ENCODE measurements at regions not wholly inside any gene's neighbourhood (a gene's known extent, or its start where the extent isn't known, plus 50 kb on each side); places are given as distances from the start of the nearest gene placed in this dataset.

GRCh38 chr6:4301871-4302270, 166.5 kb upstream of the ECI2 start:
- H3K27me3 ChIP-seq (ENCODE audit: control insufficient read depth in 1 of 2, insufficient read depth in 2 of 2, low read length in 1 of 2), result no peaks in the 10 kb centered on the region
- H3K4me3 ChIP-seq (ENCODE audit: low read length in 2 of 2), result no peak overlapping the region
- no peak for DNase-seq
- intact Hi-C loops (cut with DNase I), result no loop called here
- ATAC-seq (ENCODE audit: low FRiP score), result no peak
- H3K27ac ChIP-seq (ENCODE audit: low read depth in 1 of 2, low read length in 2 of 2), result no peak overlapping the region
- 52 to 57% methylated on average over 2 of the region's 2 CpGs for whole genome bisulfite sequencing, 2 donors
- no peaks in the 10 kb centered on the region for H3K4me1 ChIP-seq (ENCODE audit: control insufficient read depth in 1 of 2, insufficient read depth in 2 of 2, low read length in 2 of 2)
- H3K36me3 ChIP-seq (ENCODE audit: control insufficient read depth in 1 of 2, insufficient read depth in 2 of 2, low read length in 1 of 2), result no peaks in the 10 kb centered on the region
- peaks cover 7% of the 10 kb centered on the region for H3K9me3 ChIP-seq (ENCODE audit: control insufficient read depth, low read length)

GRCh38 chr6:4300917-4301316, 165.5 kb upstream of the ECI2 start:
- ATAC-seq (ENCODE audit: low FRiP score) (no peak), DNase-seq (no peak)
- Histone ChIP-seq H3K4me3 (ENCODE audit: low read length in 2 of 2) (no peak overlapping the region), H3K9me3 (ENCODE audit: control insufficient read depth, low read length) (peaks cover 5% of the 10 kb centered on the region), H3K27me3 (ENCODE audit: control insufficient read depth in 1 of 2, insufficient read depth in 2 of 2, low read length in 1 of 2) (no peaks in the 10 kb centered on the region), H3K27ac (ENCODE audit: low read depth in 1 of 2, low read length in 2 of 2) (no peak overlapping the region), H3K4me1 (ENCODE audit: control insufficient read depth in 1 of 2, insufficient read depth in 2 of 2, low read length in 2 of 2) (no peaks in the 10 kb centered on the region), H3K36me3 (ENCODE audit: control insufficient read depth in 1 of 2, insufficient read depth in 2 of 2, low read length in 1 of 2) (no peaks in the 10 kb centered on the region)
- intact Hi-C loops (cut with DNase I), result no loop called here
- WGBS, 2 donors, result 93% methylated on average over 5 of the region's 5 CpGs

GRCh38 chr6:4299476-4299875, 164.1 kb upstream of the ECI2 start:
- no peaks in the 10 kb centered on the region for H3K4me1 ChIP-seq (ENCODE audit: control insufficient read depth in 1 of 2, insufficient read depth in 2 of 2, low read length in 2 of 2)
- no peaks in the 10 kb centered on the region for H3K27me3 ChIP-seq (ENCODE audit: control insufficient read depth in 1 of 2, insufficient read depth in 2 of 2, low read length in 1 of 2)
- H3K27ac ChIP-seq (ENCODE audit: low read depth in 1 of 2, low read length in 2 of 2), result no peak overlapping the region
- DNase-seq (no peak), ATAC-seq (ENCODE audit: low FRiP score) (no peak)
- peaks cover 5% of the 10 kb centered on the region for H3K9me3 ChIP-seq (ENCODE audit: control insufficient read depth, low read length)
- intact Hi-C loops (cut with DNase I), result no loop called here
- H3K4me3 ChIP-seq (ENCODE audit: low read length in 2 of 2), result no peak overlapping the region
- H3K36me3 ChIP-seq (ENCODE audit: control insufficient read depth in 1 of 2, insufficient read depth in 2 of 2, low read length in 1 of 2), result no peaks in the 10 kb centered on the region
- WGBS, 2 donors, result 91 to 93% methylated on average over 4 of the region's 4 CpGs

GRCh38 chr6:4297348-4297747, 162.0 kb upstream of the ECI2 start:
- WGBS, 2 donors, result 84 to 96% methylated on average over 7 of the region's 7 CpGs
- DNase-seq (no peak), ATAC-seq (ENCODE audit: low FRiP score) (no peak)
- H3K9me3 ChIP-seq (ENCODE audit: control insufficient read depth, low read length), result peaks cover 5% of the 10 kb centered on the region
- intact Hi-C loops (cut with DNase I), result no loop called here
- no peaks in the 10 kb centered on the region for H3K4me1 ChIP-seq (ENCODE audit: control insufficient read depth in 1 of 2, insufficient read depth in 2 of 2, low read length in 2 of 2)
- no peak overlapping the region for H3K4me3 ChIP-seq (ENCODE audit: low read length in 2 of 2)
- H3K36me3 ChIP-seq (ENCODE audit: control insufficient read depth in 1 of 2, insufficient read depth in 2 of 2, low read length in 1 of 2), result no peaks in the 10 kb centered on the region
- H3K27ac ChIP-seq (ENCODE audit: low read depth in 1 of 2, low read length in 2 of 2), result no peak overlapping the region
- no peaks in the 10 kb centered on the region for H3K27me3 ChIP-seq (ENCODE audit: control insufficient read depth in 1 of 2, insufficient read depth in 2 of 2, low read length in 1 of 2)

GRCh38 chr6:4296552-4296951, 161.2 kb upstream of the ECI2 start:
- intact Hi-C loops (cut with DNase I), result no loop called here
- Histone ChIP-seq H3K27me3 (ENCODE audit: control insufficient read depth in 1 of 2, insufficient read depth in 2 of 2, low read length in 1 of 2) (no peaks in the 10 kb centered on the region), H3K27ac (ENCODE audit: low read depth in 1 of 2, low read length in 2 of 2) (no peak overlapping the region), H3K4me1 (ENCODE audit: control insufficient read depth in 1 of 2, insufficient read depth in 2 of 2, low read length in 2 of 2) (no peaks in the 10 kb centered on the region), H3K36me3 (ENCODE audit: control insufficient read depth in 1 of 2, insufficient read depth in 2 of 2, low read length in 1 of 2) (no peaks in the 10 kb centered on the region), H3K9me3 (ENCODE audit: control insufficient read depth, low read length) (peaks cover 5% of the 10 kb centered on the region), H3K4me3 (ENCODE audit: low read length in 2 of 2) (no peak overlapping the region)
- no peak for ATAC-seq (ENCODE audit: low FRiP score)
- 82 to 85% methylated on average over 3 of the region's 3 CpGs for WGBS, 2 donors
- DNase-seq, result no peak

- 79% methylated on average over 2 of the region's 2 CpGs for WGBS, 2 donors
- peaks cover 5% of the 10 kb centered on the region for H3K9me3 ChIP-seq (ENCODE audit: control insufficient read depth, low read length)
- no peaks in the 10 kb centered on the region for H3K27me3 ChIP-seq (ENCODE audit: control insufficient read depth in 1 of 2, insufficient read depth in 2 of 2, low read length in 1 of 2)
- no peak overlapping the region for H3K4me3 ChIP-seq (ENCODE audit: low read length in 2 of 2)
- intact Hi-C loops (cut with DNase I), result no loop called here
- H3K27ac ChIP-seq (ENCODE audit: low read depth in 1 of 2, low read length in 2 of 2), result no peak overlapping the region
- no peak for DNase-seq
- no peak for ATAC-seq (ENCODE audit: low FRiP score)
- H3K36me3 ChIP-seq (ENCODE audit: control insufficient read depth in 1 of 2, insufficient read depth in 2 of 2, low read length in 1 of 2), result no peaks in the 10 kb centered on the region
- H3K4me1 ChIP-seq (ENCODE audit: control insufficient read depth in 1 of 2, insufficient read depth in 2 of 2, low read length in 2 of 2), result no peaks in the 10 kb centered on the region
Measured at GRCh38 chr6:4295783-4296155, 160.4 kb upstream of the ECI2 start.

GRCh38 chr6:4295058-4295782, 159.8 kb upstream of the ECI2 start:
- DNase-seq (no peak), ATAC-seq (ENCODE audit: low FRiP score) (no peak)
- intact Hi-C loops (cut with DNase I), result no loop called here
- Histone ChIP-seq H3K4me1 (ENCODE audit: control insufficient read depth in 1 of 2, insufficient read depth in 2 of 2, low read length in 2 of 2) (no peaks in the 10 kb centered on the region), H3K4me3 (ENCODE audit: low read length in 2 of 2) (no peak overlapping the region), H3K27me3 (ENCODE audit: control insufficient read depth in 1 of 2, insufficient read depth in 2 of 2, low read length in 1 of 2) (no peaks in the 10 kb centered on the region), H3K27ac (ENCODE audit: low read depth in 1 of 2, low read length in 2 of 2) (no peak overlapping the region), H3K9me3 (ENCODE audit: control insufficient read depth, low read length) (peaks cover 5% of the 10 kb centered on the region), H3K36me3 (ENCODE audit: control insufficient read depth in 1 of 2, insufficient read depth in 2 of 2, low read length in 1 of 2) (no peaks in the 10 kb centered on the region)
- 92 to 93% methylated on average over 10 of the region's 10 CpGs for WGBS, 2 donors

GRCh38 chr6:4294636-4295035, 159.3 kb upstream of the ECI2 start:
- Histone ChIP-seq H3K4me1 (ENCODE audit: control insufficient read depth in 1 of 2, insufficient read depth in 2 of 2, low read length in 2 of 2) (no peaks in the 10 kb centered on the region), H3K4me3 (ENCODE audit: low read length in 2 of 2) (no peak overlapping the region), H3K27ac (ENCODE audit: low read depth in 1 of 2, low read length in 2 of 2) (no peak overlapping the region), H3K9me3 (ENCODE audit: control insufficient read depth, low read length) (peaks cover 5% of the 10 kb centered on the region), H3K27me3 (ENCODE audit: control insufficient read depth in 1 of 2, insufficient read depth in 2 of 2, low read length in 1 of 2) (no peaks in the 10 kb centered on the region), H3K36me3 (ENCODE audit: control insufficient read depth in 1 of 2, insufficient read depth in 2 of 2, low read length in 1 of 2) (no peaks in the 10 kb centered on the region)
- intact Hi-C loops (cut with DNase I), result no loop called here
- WGBS, 2 donors, result 94 to 95% methylated on average over 9 of the region's 9 CpGs
- ATAC-seq (ENCODE audit: low FRiP score), result peak; percentile 11
- DNase-seq, result no peak

- Histone ChIP-seq H3K27ac (ENCODE audit: low read depth in 1 of 2, low read length in 2 of 2) (no peak overlapping the region), H3K9me3 (ENCODE audit: control insufficient read depth, low read length) (no peaks in the 10 kb centered on the region), H3K4me3 (ENCODE audit: low read length in 2 of 2) (no peak overlapping the region), H3K27me3 (ENCODE audit: control insufficient read depth in 1 of 2, insufficient read depth in 2 of 2, low read length in 1 of 2) (no peaks in the 10 kb centered on the region), H3K36me3 (ENCODE audit: control insufficient read depth in 1 of 2, insufficient read depth in 2 of 2, low read length in 1 of 2) (no peaks in the 10 kb centered on the region), H3K4me1 (ENCODE audit: control insufficient read depth in 1 of 2, insufficient read depth in 2 of 2, low read length in 2 of 2) (no peaks in the 10 kb centered on the region)
- intact Hi-C loops (cut with DNase I), result no loop called here
- WGBS, 2 donors, result 68 to 71% methylated on average over 11 of the region's 11 CpGs
- ATAC-seq (ENCODE audit: low FRiP score), result no peak
- no peak for DNase-seq
Measured at GRCh38 chr6:4291453-4292403, 156.4 kb upstream of the ECI2 start.
